Activated B cell treated with CpG ODN at 0.5 μM for 24 hours (primary cell): ENCODE measurements at regions not wholly inside any gene's neighbourhood (a gene's known extent, or its start where the extent isn't known, plus 50 kb on each side); places are given as distances from the start of the nearest gene placed in this dataset.

Source experiments
- ATAC-seq: fragments of 200-7000 bp; cut with Tn5 transposase; one replicate; pipeline ENCODE4 v1.10.0; 2021; ENCODE audit warnings: low read depth, mild to moderate bottlenecking, moderate library complexity
- CTCF ChIA-PET: fragments of 350-600 bp; sonication (Branson Sonifier 250); formaldehyde crosslinking; loops from one replicate; lab custom pipeline; 2021; ENCODE audit warnings: antibody characterized with exemption; lab: Charles Lee
- POLR2A ChIA-PET: fragments of 350-600 bp; sonication (Branson Sonifier 250); formaldehyde crosslinking; loops from one replicate; lab custom pipeline; 2021; ENCODE audit warnings: antibody characterized with exemption; lab: Charles Lee
- DNase-seq: peaks from one replicate; pipeline ENCODE4 v3.0.0; 2022
- H3K27ac Mint-ChIP-seq: one replicate; pipeline ENCODE4 v1.8.0; 2020; ENCODE audit warnings: mixed read lengths
- H3K27me3 Mint-ChIP-seq: one replicate; pipeline ENCODE4 v1.8.0; 2021; ENCODE audit warnings: mixed read lengths
- H3K36me3 Mint-ChIP-seq: one replicate; pipeline ENCODE4 v1.8.0; 2021; ENCODE audit warnings: low read depth, mixed read lengths
- H3K4me1 Mint-ChIP-seq: one replicate; pipeline ENCODE4 v1.8.0; 2021; ENCODE audit warnings: mixed read lengths
- H3K4me3 Mint-ChIP-seq: one replicate; pipeline ENCODE4 v1.8.0; 2020; ENCODE audit warnings: mild to moderate bottlenecking, mixed read lengths
- H3K9me3 Mint-ChIP-seq: one replicate; pipeline ENCODE4 v1.8.0; 2020; ENCODE audit warnings: mixed read lengths
- CTCF ChIP-seq: fragments of 200-600 bp; IDR thresholded peaks from one replicate; pipeline ENCODE4 v1.8.0; 2022; ENCODE audit warnings: antibody characterized with exemption, mild to moderate bottlenecking
- intact Hi-C: fragments of 100-400 bp; cut with micrococcal nuclease; formaldehyde crosslinking; loops from one replicate; pipeline ENCODE4 v1.15.1; 2024

GRCh38 chr1:166700696-166701095 is 138.6 kb upstream of the POGK start:
- H3K4me3 Mint-ChIP-seq: no peak overlapping the region
- H3K27me3 Mint-ChIP-seq: peaks cover 4% of the 10 kb centered on the region
- no peak overlapping the region for H3K27ac Mint-ChIP-seq
- no peaks in the 10 kb centered on the region for H3K4me1 Mint-ChIP-seq
- intact Hi-C loops: no loop called here
- ATAC-seq (no peak), DNase-seq (no peak)
- no peaks in the 10 kb centered on the region for H3K36me3 Mint-ChIP-seq
- ChIA-PET POLR2A (no interaction called here), CTCF (no interaction called here)
- no peak for TF ChIP-seq CTCF
- no peaks in the 10 kb centered on the region for H3K9me3 Mint-ChIP-seq

GRCh38 chr1:166701603-166702100 is 137.6 kb upstream of the POGK start:
- CTCF ChIA-PET: no interaction called here
- ATAC-seq (no peak), DNase-seq (no peak)
- Mint-ChIP-seq H3K27ac (no peak overlapping the region), H3K36me3 (no peaks in the 10 kb centered on the region), H3K9me3 (no peaks in the 10 kb centered on the region), H3K27me3 (peaks cover 3% of the 10 kb centered on the region), H3K4me1 (no peaks in the 10 kb centered on the region), H3K4me3 (no peak overlapping the region)
- TF ChIP-seq CTCF: no peak
- POLR2A ChIA-PET: no interaction called here
- intact Hi-C loops: no loop called here

- peaks cover 3% of the 10 kb centered on the region for H3K27me3 Mint-ChIP-seq
- H3K27ac Mint-ChIP-seq: no peak overlapping the region
- no peaks in the 10 kb centered on the region for H3K4me1 Mint-ChIP-seq
- DNase-seq: no peak
- ChIA-PET POLR2A (no interaction called here), CTCF (no interaction called here)
- no peak for TF ChIP-seq CTCF
- H3K36me3 Mint-ChIP-seq: no peaks in the 10 kb centered on the region
- ATAC-seq: no peak
- H3K9me3 Mint-ChIP-seq: no peaks in the 10 kb centered on the region
- intact Hi-C loops: no loop called here
- no peak overlapping the region for H3K4me3 Mint-ChIP-seq
These were observed 136.1 kb upstream of the POGK start for GRCh38 chr1:166703141-166703540.

GRCh38 chr1:166703726-166704462 is 135.4 kb upstream of the POGK start:
- ATAC-seq (no peak), DNase-seq (no peak)
- H3K27me3 Mint-ChIP-seq: peaks cover 3% of the 10 kb centered on the region
- H3K27ac Mint-ChIP-seq: no peak overlapping the region
- H3K4me3 Mint-ChIP-seq: no peak overlapping the region
- intact Hi-C loops: no loop called here
- POLR2A ChIA-PET: no interaction called here
- H3K36me3 Mint-ChIP-seq: no peaks in the 10 kb centered on the region
- no peaks in the 10 kb centered on the region for H3K4me1 Mint-ChIP-seq
- H3K9me3 Mint-ChIP-seq: no peaks in the 10 kb centered on the region
- CTCF ChIA-PET: no interaction called here
- TF ChIP-seq CTCF: no peak

GRCh38 chr1:166705376-166706289 is 133.6 kb upstream of the POGK start:
- POLR2A ChIA-PET: no interaction called here
- intact Hi-C loops: no loop called here
- H3K9me3 Mint-ChIP-seq: no peaks in the 10 kb centered on the region
- no peak overlapping the region for H3K27ac Mint-ChIP-seq
- peaks cover 4% of the 10 kb centered on the region for H3K27me3 Mint-ChIP-seq
- no peaks in the 10 kb centered on the region for H3K4me1 Mint-ChIP-seq
- no peak for TF ChIP-seq CTCF
- ATAC-seq (no peak), DNase-seq (no peak)
- H3K36me3 Mint-ChIP-seq: no peaks in the 10 kb centered on the region
- CTCF ChIA-PET: no interaction called here
- no peak overlapping the region for H3K4me3 Mint-ChIP-seq
